ENCODE measurements at regions not wholly inside any gene's neighbourhood (a gene's known extent, or its start where the extent isn't known, plus 50 kb on each side); places are given as distances from the start of the nearest gene placed in this dataset.

GRCh38 chr20:56996533-56996932, 269.9 kb downstream of the BMP7 start:
- no peak for DNase-seq (ENCODE audit: low read depth in 3 of 3)

GRCh38 chr20:56998438-56998837, 268.0 kb downstream of the BMP7 start:
- DNase-seq (ENCODE audit: low read depth in 3 of 3), result no peak

- no peak for DNase-seq (ENCODE audit: low read depth in 3 of 3)
Observed at GRCh38 chr20:57000441-57000968, 265.9 kb downstream of the BMP7 start.

GRCh38 chr20:57001126-57001767, 265.2 kb downstream of the BMP7 start:
- DNase-seq (ENCODE audit: low read depth in 3 of 3), result no peak

GRCh38 chr20:57002066-57002570, 264.3 kb downstream of the BMP7 start:
- no peak for DNase-seq (ENCODE audit: low read depth in 3 of 3)

- no peak for DNase-seq (ENCODE audit: low read depth in 3 of 3)
Observed at GRCh38 chr20:57003012-57003411, 263.4 kb downstream of the BMP7 start.

GRCh38 chr20:57004416-57004815, 262.0 kb downstream of the BMP7 start:
- DNase-seq (ENCODE audit: low read depth in 3 of 3), result no peak

- no peak for DNase-seq (ENCODE audit: low read depth in 3 of 3)
Observed at GRCh38 chr20:57004951-57005933, 261.2 kb downstream of the BMP7 start.

- no peak for DNase-seq (ENCODE audit: low read depth in 3 of 3)
Observed at GRCh38 chr20:57006411-57007170, 259.9 kb downstream of the BMP7 start.

GRCh38 chr20:57007171-57007540, 259.3 kb downstream of the BMP7 start:
- DNase-seq (ENCODE audit: low read depth in 3 of 3), result no peak

- DNase-seq (ENCODE audit: low read depth in 3 of 3), result no peak
Observed at GRCh38 chr20:57008217-57008616, 258.2 kb downstream of the BMP7 start.

GRCh38 chr20:57009355-57009754, 257.1 kb downstream of the BMP7 start:
- DNase-seq (ENCODE audit: low read depth in 3 of 3), result no peak

- no peak for DNase-seq (ENCODE audit: low read depth in 3 of 3)
Observed at GRCh38 chr20:57009775-57010174, 256.7 kb downstream of the BMP7 start.

GRCh38 chr20:57012691-57013090, 253.8 kb downstream of the BMP7 start:
- no peak for DNase-seq (ENCODE audit: low read depth in 3 of 3)

GRCh38 chr20:57013217-57013616, 253.2 kb downstream of the BMP7 start:
- DNase-seq (ENCODE audit: low read depth in 3 of 3), result no peak

- DNase-seq (ENCODE audit: low read depth in 3 of 3), result no peak
Observed at GRCh38 chr20:57013741-57014140, 252.7 kb downstream of the BMP7 start.

GRCh38 chr20:57020364-57020763, 246.1 kb downstream of the BMP7 start:
- no peak for DNase-seq (ENCODE audit: low read depth in 3 of 3)

- no peak for DNase-seq (ENCODE audit: low read depth in 3 of 3)
Observed at GRCh38 chr20:57022306-57022705, 244.1 kb downstream of the BMP7 start.

GRCh38 chr20:57023007-57023406, 243.4 kb downstream of the BMP7 start:
- no peak for DNase-seq (ENCODE audit: low read depth in 3 of 3)

GRCh38 chr20:57023997-57024396, 242.4 kb downstream of the BMP7 start:
- no peak for DNase-seq (ENCODE audit: low read depth in 3 of 3)

GRCh38 chr20:57024849-57025248, 241.6 kb downstream of the BMP7 start:
- no peak for DNase-seq (ENCODE audit: low read depth in 3 of 3)

GRCh38 chr20:57025261-57025660, 241.2 kb downstream of the BMP7 start:
- no peak for DNase-seq (ENCODE audit: low read depth in 3 of 3)
